K562 (cell line): ENCODE measurements at regions not wholly inside any gene's neighbourhood (a gene's known extent, or its start where the extent isn't known, plus 50 kb on each side); places are given as distances from the start of the nearest gene placed in this dataset.

ENCODE experiments used
- ATAC-seq: fragments of 200-7000 bp; cut with Tn5 transposase; 3 replicates; pipeline ENCODE4 v1.9.1; 2020; ENCODE audit warnings: moderate library complexity
- BruUV-seq: library from RNA; stranded (reverse); fragments of 400-500 nt; replicated peaks from 2 replicates; lab custom pipeline; 2021; lab: Mats Ljungman, UMichigan
- CTCF ChIA-PET: fragments of 300-600 bp; formaldehyde crosslinking; extraction: SDS; loops from one replicate; lab custom pipeline; 2021; ENCODE audit warnings: low intra/inter-chr PET ratio; lab: Yijun Ruan, JAX
- POLR2A ChIA-PET: fragments of 300-600, 350-650 bp; sonication (Branson Sonifier 250); formaldehyde crosslinking; extraction: SDS; loops from one replicate; lab custom pipeline; 2021; ENCODE audit warnings: antibody characterized with exemption, inconsistent platforms; lab: Yijun Ruan, JAX
- DNase-seq, 4 experiments: peaks; one replicate each; pipeline versions ENCODE4 v3.0.0 to v3.0.0-alpha.2; 2011 to 2018; ENCODE audit warnings: low spot score in 3 of 4, mixed read lengths in 3 of 4; ENCODE audit errors: extremely low read depth in 1 of 4
- FAIRE-seq: peaks from 2 replicates; lab custom pipeline; 2011; peaks lifted over from hg19 to GRCh38; lab: Jason Lieb, UNC
- H2AFZ ChIP-seq: 2 replicates; pipeline ENCODE4 v1.6.0; 2011; ENCODE audit warnings: low read depth, low read length, control low read depth, inconsistent platforms
- H3K27ac ChIP-seq: fragments of 200-600 bp; 3 replicates; pipeline ENCODE4 v1.8.0; 2011; ENCODE audit warnings: low read depth, mild to moderate bottlenecking, control low read depth, inconsistent platforms, low read length, moderate library complexity, mixed read lengths; ENCODE audit errors: extremely low read depth
- H3K27me3 ChIP-seq, 2 experiments: fragments of 300-600 bp in 1 of 2; 2 replicates in 1 of 2; 3 replicates in 1 of 2; pipeline versions ENCODE4 v1.6.0 to v1.8.0; 2011; ENCODE audit warnings: inconsistent platforms in 2 of 2, low read length in 2 of 2, mild to moderate bottlenecking in 1 of 2, mixed read lengths in 1 of 2, moderate library complexity in 1 of 2; ENCODE audit not compliant: control insufficient read depth in 2 of 2, insufficient read depth in 2 of 2
- H3K36me3 ChIP-seq: fragments of 300-600 bp; 3 replicates; pipeline ENCODE4 v1.8.0; 2011; ENCODE audit warnings: mild to moderate bottlenecking, low read length, inconsistent platforms; ENCODE audit not compliant: control insufficient read depth, insufficient read depth
- H3K4me1 ChIP-seq, 2 experiments: fragments of 200-600 bp in 1 of 2; replicated peaks in 1 of 2; 2 replicates in 1 of 2; 3 replicates in 1 of 2; pipeline versions ENCODE4 v1.5.1 to v1.8.0; 2011; ENCODE audit warnings: inconsistent platforms in 2 of 2, low read length in 2 of 2, mild to moderate bottlenecking in 1 of 2, mixed read lengths in 1 of 2, moderate library complexity in 1 of 2; ENCODE audit not compliant: control insufficient read depth in 2 of 2, insufficient read depth in 2 of 2
- H3K4me2 ChIP-seq: 2 replicates; pipeline ENCODE4 v1.6.1; 2011; ENCODE audit warnings: low read length, control low read depth, inconsistent platforms, mixed read lengths; ENCODE audit not compliant: insufficient read depth
- H3K4me3 ChIP-seq: fragments of 200-600 bp; sonication (generic), shearing (Covaris generic); 2 replicates; pipeline ENCODE4 v1.5.1; 2016; ENCODE audit warnings: control low read depth, inconsistent platforms
- H3K79me2 ChIP-seq: fragments of 200-600 bp; 3 replicates; pipeline ENCODE4 v1.8.0; 2011; ENCODE audit warnings: low read length, inconsistent platforms; ENCODE audit not compliant: control insufficient read depth, insufficient read depth
- H3K9ac ChIP-seq, 2 experiments: 2 replicates each; pipeline versions ENCODE4 v1.6.0 to v1.6.1; 2011; ENCODE audit warnings: low read depth in 2 of 2, low read length in 2 of 2, control low read depth in 1 of 2, inconsistent platforms in 1 of 2, mild to moderate bottlenecking in 1 of 2, mixed read lengths in 1 of 2; ENCODE audit not compliant: insufficient read depth in 1 of 2
- H3K9me1 ChIP-seq: one replicate; pipeline ENCODE4 v1.6.0; 2011; ENCODE audit warnings: inconsistent platforms, mild to moderate bottlenecking, low read length, moderate library complexity; ENCODE audit not compliant: control insufficient read depth, insufficient read depth
- H3K9me3 ChIP-seq: replicated peaks from 2 replicates; pipeline ENCODE4 v1.5.1; 2011; ENCODE audit warnings: low read depth, low read length, inconsistent platforms; ENCODE audit not compliant: control insufficient read depth, insufficient read depth
- H4K20me1 ChIP-seq: replicated peaks from 2 replicates; pipeline ENCODE4 v1.6.1; 2011; ENCODE audit warnings: low read length, inconsistent platforms, mixed read lengths; ENCODE audit not compliant: control insufficient read depth, insufficient read depth
- DIDO1 ChIP-seq: fragments of 450-650 bp; IDR thresholded peaks from 2 replicates; pipeline ENCODE4 v1.6.1; 2016; ENCODE audit warnings: low read depth, missing biosample characterization, missing genetic modification characterization
- HEY1 ChIP-seq: fragments of 250-450 bp; sonication (Bioruptor Pico); IDR thresholded peaks from 2 replicates; pipeline ENCODE4 v1.5.0; 2020; ENCODE audit warnings: mild to moderate bottlenecking, moderate library complexity, borderline replicate concordance
- HMBOX1 ChIP-seq: sonication (generic); IDR thresholded peaks from 2 replicates; pipeline ENCODE4 v1.6.1; 2016
- MCM7 ChIP-seq, 2 experiments: fragments of 450-650 bp; IDR thresholded peaks; 2 replicates each; pipeline ENCODE4 v1.6.1; 2016 to 2018
- MXD1 ChIP-seq: fragments of 250-450 bp; sonication (Bioruptor Pico); IDR thresholded peaks from 2 replicates; pipeline ENCODE4 v1.8.0; 2021; ENCODE audit warnings: borderline replicate concordance, mild to moderate bottlenecking, moderate library complexity; ENCODE audit not compliant: poor library complexity, severe bottlenecking
- PREB ChIP-seq: sonication (generic); formaldehyde crosslinking; IDR thresholded peaks from 2 replicates; pipeline ENCODE4 v1.8.1; 2023; ENCODE audit warnings: mild to moderate bottlenecking, missing genetic modification reagents
- SNIP1 ChIP-seq: fragments of 450-650 bp; IDR thresholded peaks from 2 replicates; pipeline ENCODE4 v1.7.1; 2017; ENCODE audit warnings: low read depth, mild to moderate bottlenecking
- SRSF7 ChIP-seq: fragments of 200-400 bp; formaldehyde crosslinking; optimal IDR thresholded peaks from 2 replicates; pipeline ENCODE3; 2017; ENCODE audit warnings: mild to moderate bottlenecking, low read depth, low read length
- TCF3 ChIP-seq: sonication (generic); formaldehyde crosslinking; IDR thresholded peaks from 2 replicates; pipeline ENCODE4 v1.4.0; 2020; ENCODE audit warnings: mild to moderate bottlenecking, missing genetic modification reagents
- YBX1 ChIP-seq: fragments of 450-650 bp; IDR thresholded peaks from 2 replicates; pipeline ENCODE4 v1.7.1; 2016; ENCODE audit warnings: mild to moderate bottlenecking
- ZNF175 ChIP-seq: fragments of 200-800 bp; sonication (Bioruptor generic); IDR thresholded peaks from 2 replicates; pipeline ENCODE4 v1.6.1; 2016; ENCODE audit warnings: low read depth, mild to moderate bottlenecking, missing genetic modification characterization, missing compliant biosample characterization
- ZNF398 ChIP-seq: fragments of 250-450 bp; sonication (Bioruptor Pico); IDR thresholded peaks from 2 replicates; pipeline ENCODE4 v1.8.0; 2021; ENCODE audit warnings: moderate library complexity, mild to moderate bottlenecking, inconsistent platforms
- ZNF507 ChIP-seq: conservative IDR thresholded peaks from 2 replicates; pipeline ENCODE4 v1.6.1; 2017; ENCODE audit warnings: missing genetic modification characterization, missing compliant biosample characterization
- ZNF511 ChIP-seq: sonication (generic); formaldehyde crosslinking; IDR thresholded peaks from 2 replicates; pipeline ENCODE4 v1.8.0; 2022; ENCODE audit warnings: mild to moderate bottlenecking, missing genetic modification reagents
- WGBS: fragments of 100-300 bp; shearing (Covaris generic); methylation state at CpG from one replicate; pipeline ENCODE4 v1.1.6; 2016; ENCODE audit warnings: low coverage, mixed read lengths; ENCODE audit not compliant: insufficient coverage; ENCODE audit errors: missing lambda C conversion rate; 5-methylcytosine and 5-hydroxymethylcytosine counted together
- in situ Hi-C: fragments of 300-500 bp; cut with MboI; formaldehyde crosslinking; loops from 4 replicates; pipeline ENCODE4 v1.15.0; 2018; ENCODE audit warnings: inconsistent platforms, mixed read lengths
- intact Hi-C: fragments of 100-400 bp; cut with micrococcal nuclease; formaldehyde crosslinking; loops from 2 replicates; pipeline ENCODE4 v1.14.2; 2022

GRCh38 chr13:46964789-46965527 lies 68.1 kb upstream of the HTR2A start:
- FAIRE-seq (no peak), DNase-seq (no peak), ATAC-seq (no peak)
- no TSS peak for BruUV-seq
- 0% methylated on average over 2 of the region's 2 CpGs for WGBS
- H3K9ac ChIP-seq = no peak overlapping the region
- H3K9me3 ChIP-seq = no peaks in the 10 kb centered on the region
- H3K4me1 ChIP-seq = no peaks in the 10 kb centered on the region
- intact Hi-C loops = no loop called here
- CTCF ChIA-PET = no interaction called here
- H3K9me1 ChIP-seq = no peaks in the 10 kb centered on the region
- in situ Hi-C loops = no loop called here
- H3K4me3 ChIP-seq = no peak overlapping the region
- POLR2A ChIA-PET = no interaction called here
- H3K4me2 ChIP-seq = no peak overlapping the region
- H3K27me3 ChIP-seq = no peaks in the 10 kb centered on the region
- no peak for TF ChIP-seq TCF3 (CRISPR knock-in tag)
- TF ChIP-seq ZNF175 (CRISPR knock-in tag) = no peak
- TF ChIP-seq ZNF511 (CRISPR knock-in tag) = no peak
- no peak for TF ChIP-seq ZNF398 (CRISPR knock-in tag)
- no peak for TF ChIP-seq PREB (CRISPR knock-in tag)
- TF ChIP-seq YBX1 = no peak
- no peak for TF ChIP-seq HMBOX1
- no peak for TF ChIP-seq HEY1 (CRISPR knock-in tag)
- TF ChIP-seq MCM7 (IDR thresholded peaks at IDR 0.05) = no peak
- TF ChIP-seq SNIP1 = no peak
- TF ChIP-seq DIDO1 = no peak
- TF ChIP-seq SRSF7 = no peak
- TF ChIP-seq ZNF507 (tag) = no peak
- no peak for TF ChIP-seq MXD1 (CRISPR knock-in tag)
- no peak overlapping the region for H2AFZ ChIP-seq
- H3K36me3 ChIP-seq = no peaks in the 10 kb centered on the region
- no peaks in the 10 kb centered on the region for H3K79me2 ChIP-seq
- H4K20me1 ChIP-seq = no peaks in the 10 kb centered on the region
- no peak overlapping the region for H3K27ac ChIP-seq
